ENCODE measurements at regions not wholly inside any gene's neighbourhood (a gene's known extent, or its start where the extent isn't known, plus 50 kb on each side); places are given as distances from the start of the nearest gene placed in this dataset.

- Histone ChIP-seq H3K4me3 (ENCODE audit: low read depth, low read length) (no peak overlapping the region), H3K27me3 (ENCODE audit: control insufficient read depth, insufficient read depth, low read length) (no peaks in the 10 kb centered on the region), H3K36me3 (ENCODE audit: control insufficient read depth, insufficient read depth, low read length) (no peaks in the 10 kb centered on the region)
- TF ChIP-seq CTCF (IDR thresholded peaks at IDR 0.05; ENCODE audit: insufficient read depth, low read length, severe bottlenecking) = no peak
- FAIRE-seq (no peak), DNase-seq (ENCODE audit: low read depth) (no peak)
Measured at GRCh38 chr3:34938784-34939183, 700.5 kb upstream of the ARPP21 start.

GRCh38 chr3:34942256-34942655 lies 697.1 kb upstream of the ARPP21 start:
- H3K4me3 ChIP-seq (ENCODE audit: low read depth, low read length) = no peak overlapping the region
- FAIRE-seq = no peak

GRCh38 chr3:34947834-34948233 lies 691.5 kb upstream of the ARPP21 start:
- no peaks in the 10 kb centered on the region for H3K27me3 ChIP-seq (ENCODE audit: control insufficient read depth, insufficient read depth, low read length)
- DNase-seq (ENCODE audit: low read depth) (peak; percentile 54), FAIRE-seq (no peak)
- no peaks in the 10 kb centered on the region for H3K36me3 ChIP-seq (ENCODE audit: control insufficient read depth, insufficient read depth, low read length)
- TF ChIP-seq CTCF (IDR thresholded peaks at IDR 0.05; ENCODE audit: insufficient read depth, low read length, severe bottlenecking) = no peak
- no peak overlapping the region for H3K4me3 ChIP-seq (ENCODE audit: low read depth, low read length)

More at GRCh38 chr3:34942256-34942655, 697.1 kb upstream of the ARPP21 start:
- H3K27me3 ChIP-seq (ENCODE audit: control insufficient read depth, insufficient read depth, low read length) = no peaks in the 10 kb centered on the region
- no peaks in the 10 kb centered on the region for H3K36me3 ChIP-seq (ENCODE audit: control insufficient read depth, insufficient read depth, low read length)
- no peak for TF ChIP-seq CTCF (IDR thresholded peaks at IDR 0.05; ENCODE audit: insufficient read depth, low read length, severe bottlenecking)
- no peak for DNase-seq (ENCODE audit: low read depth)

- no peak for FAIRE-seq
- TF ChIP-seq CTCF (IDR thresholded peaks at IDR 0.05; ENCODE audit: insufficient read depth, low read length, severe bottlenecking) = no peak
- no peaks in the 10 kb centered on the region for H3K36me3 ChIP-seq (ENCODE audit: control insufficient read depth, insufficient read depth, low read length)
- DNase-seq (ENCODE audit: low read depth) = peak; percentile 5
- no peaks in the 10 kb centered on the region for H3K27me3 ChIP-seq (ENCODE audit: control insufficient read depth, insufficient read depth, low read length)
- no peak overlapping the region for H3K4me3 ChIP-seq (ENCODE audit: low read depth, low read length)
Measured at GRCh38 chr3:34948517-34948916, 690.8 kb upstream of the ARPP21 start.

- Histone ChIP-seq H3K4me3 (ENCODE audit: low read depth, low read length) (no peak overlapping the region), H3K27me3 (ENCODE audit: control insufficient read depth, insufficient read depth, low read length) (no peaks in the 10 kb centered on the region), H3K36me3 (ENCODE audit: control insufficient read depth, insufficient read depth, low read length) (no peaks in the 10 kb centered on the region)
- TF ChIP-seq CTCF (IDR thresholded peaks at IDR 0.05; ENCODE audit: insufficient read depth, low read length, severe bottlenecking) = no peak
- DNase-seq (ENCODE audit: low read depth) (no peak), FAIRE-seq (no peak)
Measured at GRCh38 chr3:34955680-34956079, 683.6 kb upstream of the ARPP21 start.

GRCh38 chr3:34956511-34956910 lies 682.8 kb upstream of the ARPP21 start:
- Histone ChIP-seq H3K4me3 (ENCODE audit: low read depth, low read length) (no peak overlapping the region), H3K36me3 (ENCODE audit: control insufficient read depth, insufficient read depth, low read length) (no peaks in the 10 kb centered on the region), H3K27me3 (ENCODE audit: control insufficient read depth, insufficient read depth, low read length) (no peaks in the 10 kb centered on the region)
- no peak for TF ChIP-seq CTCF (IDR thresholded peaks at IDR 0.05; ENCODE audit: insufficient read depth, low read length, severe bottlenecking)
- no peak for DNase-seq (ENCODE audit: low read depth)
- no peak for FAIRE-seq
